Ovary (tissue), 7 donors: ENCODE measurements at regions not wholly inside any gene's neighbourhood (a gene's known extent, or its start where the extent isn't known, plus 50 kb on each side); places are given as distances from the start of the nearest gene placed in this dataset.

Source experiments
- DNase-seq, 5 donors: peaks; one replicate each; pipeline ENCODE4 v3.0.0-alpha.2; 2019 to 2020
- H3K27ac ChIP-seq, 2 donors: fragments of 200-600 bp; one replicate each; pipeline versions ENCODE4 v1.5.1 to v1.8.0; 2019 to 2022
- H3K27me3 ChIP-seq: fragments of 200-600 bp; one replicate; pipeline ENCODE4 v1.8.0; 2022
- H3K36me3 ChIP-seq: fragments of 200-600 bp; sonication (generic); one replicate; pipeline ENCODE4 v1.5.1; 2019
- H3K4me1 ChIP-seq: one replicate; pipeline ENCODE4 v1.8.1; 2013; ENCODE audit warnings: mild to moderate bottlenecking, moderate library complexity; ENCODE audit not compliant: insufficient read depth
- H3K4me3 ChIP-seq: fragments of 200-600 bp; sonication (generic); one replicate; pipeline ENCODE4 v1.5.1; 2017
- H3K9me3 ChIP-seq, 2 donors: fragments of 200-600 bp in 1 of 2; sonication (generic) in 1 of 2; one replicate each; pipeline versions ENCODE4 v1.5.1 to v1.8.1; 2013 to 2019; ENCODE audit warnings: mild to moderate bottlenecking in 1 of 2, moderate library complexity in 1 of 2
- CTCF ChIP-seq, 3 donors: fragments of 450-650 bp in 2 of 3; fragments of 200-600 bp in 1 of 3; IDR thresholded peaks; one replicate each; pipeline versions ENCODE4 v1.5.1 to v1.8.0; 2016 to 2022; ENCODE audit warnings: antibody characterized with exemption in 3 of 3, mild to moderate bottlenecking in 1 of 3
- EP300 ChIP-seq: sonication (generic); formaldehyde crosslinking; IDR thresholded peaks from one replicate; pipeline ENCODE4 v1.6.1; 2017; ENCODE audit warnings: antibody characterized with exemption
- POLR2A ChIP-seq: fragments of 450-650 bp; IDR thresholded peaks from one replicate; pipeline ENCODE4 v1.6.1; 2017; ENCODE audit warnings: antibody characterized with exemption, mild to moderate bottlenecking, moderate library complexity
- WGBS, 3 donors: extraction: QIAGEN DNeasy Blood & Tissue Kit in 1 of 3; methylation state at CpG; one replicate each; pipeline versions ENCODE4 v1.1.5 to v1.1.7; 2013 to 2017; 5-methylcytosine and 5-hydroxymethylcytosine counted together
- intact Hi-C, 4 donors: fragments of 100-400 bp; cut with DNase I; formaldehyde crosslinking; loops; one replicate each; pipeline versions ENCODE4 v1.11.0 to v1.15.1; 2022 to 2023
- donor health status: DM: no; HTN: no; CAD: no; lungs with moderate emphysema.
- donor health status: DM: no; HTN: no; CAD: no.
- donor health status: Bipolar disorder and iron deficiency.
- donor health status: DM: no; HTN: no; CAD: no.
- donor health status: DM: yes; HTN: yes; CAD: no.

GRCh38 chr19:31531326-31531725, 182.1 kb upstream of the TSHZ3 start:
- Histone ChIP-seq H3K27me3 (no peaks in the 10 kb centered on the region), H3K36me3 (no peaks in the 10 kb centered on the region), H3K4me1 (no peaks in the 10 kb centered on the region), H3K27ac (no peak overlapping the region), H3K4me3 (no peak overlapping the region), H3K9me3 (no peaks in the 10 kb centered on the region)
- intact Hi-C loops: no loop called here
- no peak for DNase-seq
- TF ChIP-seq EP300 (no peak), POLR2A (no peak), CTCF (IDR thresholded peaks at IDR 0.05) (no peak)
- WGBS, 3 donors: 86 to 89% (median 86%) methylated on average over 2 of the region's 2 CpGs

- 87 to 94% (median 94%) methylated on average over 8 of the region's 8 CpGs for WGBS, 3 donors
- Histone ChIP-seq H3K4me1 (no peaks in the 10 kb centered on the region), H3K27me3 (no peaks in the 10 kb centered on the region), H3K36me3 (no peaks in the 10 kb centered on the region), H3K4me3 (no peak overlapping the region), H3K27ac (no peak overlapping the region), H3K9me3 (no peaks in the 10 kb centered on the region)
- intact Hi-C loops: no loop called here
- TF ChIP-seq EP300 (no peak), CTCF (IDR thresholded peaks at IDR 0.05) (no peak), POLR2A (no peak)
- DNase-seq: no peak
These were observed 182.8 kb upstream of the TSHZ3 start for GRCh38 chr19:31532034-31532433.

- TF ChIP-seq POLR2A (no peak), CTCF (IDR thresholded peaks at IDR 0.05) (no peak), EP300 (no peak)
- Histone ChIP-seq H3K9me3 (no peaks in the 10 kb centered on the region), H3K27ac (no peak overlapping the region), H3K27me3 (no peaks in the 10 kb centered on the region), H3K36me3 (no peaks in the 10 kb centered on the region), H3K4me1 (no peaks in the 10 kb centered on the region), H3K4me3 (no peak overlapping the region)
- 96 to 97% (median 97%) methylated on average over 3 of the region's 3 CpGs for WGBS, 3 donors
- no peak for DNase-seq
- intact Hi-C loops: no loop called here
These were observed 183.9 kb upstream of the TSHZ3 start for GRCh38 chr19:31533114-31533513.

- H3K4me3 ChIP-seq: no peak overlapping the region
- no peaks in the 10 kb centered on the region for H3K4me1 ChIP-seq
- H3K9me3 ChIP-seq: no peaks in the 10 kb centered on the region
- TF ChIP-seq CTCF (IDR thresholded peaks at IDR 0.05): no peak
- TF ChIP-seq POLR2A: no peak
- TF ChIP-seq EP300: no peak
- no peaks in the 10 kb centered on the region for H3K27me3 ChIP-seq
- no peaks in the 10 kb centered on the region for H3K36me3 ChIP-seq
- intact Hi-C loops: no loop called here
- no peak for DNase-seq
- H3K27ac ChIP-seq: no peak overlapping the region
These were observed 185.0 kb upstream of the TSHZ3 start for GRCh38 chr19:31534231-31534630.
